ENCODE measurements at regions not wholly inside any gene's neighbourhood (a gene's known extent, or its start where the extent isn't known, plus 50 kb on each side); places are given as distances from the start of the nearest gene placed in this dataset.

DNA sequence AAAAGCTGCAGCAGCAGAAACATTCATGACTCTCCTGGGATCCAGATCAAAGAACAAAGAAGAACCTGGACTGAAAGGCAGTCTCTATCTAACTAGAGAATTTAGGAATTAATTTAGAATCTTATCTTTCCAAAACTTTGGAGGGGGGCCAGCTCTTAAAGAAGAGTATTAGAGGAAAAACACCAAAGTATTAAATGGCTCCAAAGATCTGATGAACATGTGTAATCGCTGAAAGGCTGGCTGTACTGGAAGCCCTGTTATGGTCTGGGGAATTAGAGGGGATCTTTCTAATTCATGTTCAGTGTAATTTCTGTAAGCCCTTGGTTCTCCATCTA is 316.8 kb downstream of the CWC27 start:
- TF ChIP-seq, protein P1, sequence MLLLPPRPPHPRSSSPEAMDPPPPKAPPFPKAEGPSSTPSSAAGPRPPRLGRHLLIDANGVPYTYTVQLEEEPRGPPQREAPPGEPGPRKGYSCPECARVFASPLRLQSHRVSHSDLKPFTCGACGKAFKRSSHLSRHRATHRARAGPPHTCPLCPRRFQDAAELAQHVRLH (tag by site-specific recombination; IDR thresholded peaks at IDR 0.05) = no peak
- TF ChIP-seq KLF16 (tag by site-specific recombination; IDR thresholded peaks at IDR 0.05) = no peak
- no peak for TF ChIP-seq KLF8 (tag by site-specific recombination; IDR thresholded peaks at IDR 0.05)
- no peak for TF ChIP-seq ZNF701 (tag by site-specific recombination; IDR thresholded peaks at IDR 0.05)
- TF ChIP-seq, protein P2, sequence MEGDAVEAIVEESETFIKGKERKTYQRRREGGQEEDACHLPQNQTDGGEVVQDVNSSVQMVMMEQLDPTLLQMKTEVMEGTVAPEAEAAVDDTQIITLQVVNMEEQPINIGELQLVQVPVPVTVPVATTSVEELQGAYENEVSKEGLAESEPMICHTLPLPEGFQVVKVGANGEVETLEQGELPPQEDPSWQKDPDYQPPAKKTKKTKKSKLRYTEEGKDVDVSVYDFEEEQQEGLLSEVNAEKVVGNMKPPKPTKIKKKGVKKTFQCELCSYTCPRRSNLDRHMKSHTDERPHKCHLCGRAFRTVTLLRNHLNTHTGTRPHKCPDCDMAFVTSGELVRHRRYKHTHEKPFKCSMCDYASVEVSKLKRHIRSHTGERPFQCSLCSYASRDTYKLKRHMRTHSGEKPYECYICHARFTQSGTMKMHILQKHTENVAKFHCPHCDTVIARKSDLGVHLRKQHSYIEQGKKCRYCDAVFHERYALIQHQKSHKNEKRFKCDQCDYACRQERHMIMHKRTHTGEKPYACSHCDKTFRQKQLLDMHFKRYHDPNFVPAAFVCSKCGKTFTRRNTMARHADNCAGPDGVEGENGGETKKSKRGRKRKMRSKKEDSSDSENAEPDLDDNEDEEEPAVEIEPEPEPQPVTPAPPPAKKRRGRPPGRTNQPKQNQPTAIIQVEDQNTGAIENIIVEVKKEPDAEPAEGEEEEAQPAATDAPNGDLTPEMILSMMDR (tag by site-specific recombination; IDR thresholded peaks at IDR 0.05) = no peak
- no peak for TF ChIP-seq ZNF571 (tag by site-specific recombination; IDR thresholded peaks at IDR 0.05)
- ChIA-PET POLR2A (no interaction called here), CTCF (interaction anchor here (0.6 to 1.5 kb wide), 4 partner anchors 10 to 395 kb away, joined by 3 to 7 read pairs (median 3); no protein-coding TSS in a partner anchor)

DNA sequence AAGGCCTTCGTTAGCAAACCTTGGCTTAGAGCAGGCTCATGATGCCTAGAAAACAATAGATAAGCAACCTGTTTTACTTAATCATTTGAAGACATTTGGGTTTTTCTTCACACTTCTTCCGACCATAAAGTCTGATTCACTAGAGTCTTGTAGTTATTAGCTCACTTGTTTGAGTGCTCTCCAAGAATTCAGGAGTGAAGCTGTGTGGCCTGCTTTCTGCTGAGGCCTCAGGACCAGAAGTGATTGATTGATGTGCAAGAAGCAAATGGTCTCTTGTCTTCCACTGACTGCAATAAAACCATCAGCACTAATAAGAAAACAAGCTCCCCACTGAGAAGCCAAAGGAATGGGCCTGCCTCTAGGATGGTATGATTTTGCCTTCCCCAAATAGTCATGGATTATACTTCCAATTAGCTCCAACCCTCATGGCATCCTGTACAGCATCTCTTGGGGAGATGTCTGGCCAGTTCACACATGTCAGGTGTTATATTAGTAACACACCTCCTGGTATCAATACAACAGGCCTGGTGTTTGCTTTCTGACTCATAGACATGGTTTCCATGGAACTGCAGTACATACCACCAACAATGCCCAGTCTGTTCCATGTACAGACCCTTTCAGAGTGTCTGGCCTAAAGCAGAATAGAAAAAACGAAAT is 317.6 kb downstream of the CWC27 start:
- no peaks in the 10 kb centered on the region for H3K9me3 ChIP-seq (ENCODE audit: control insufficient read depth, insufficient read depth, low read depth, low read length)
- H3K4me3 ChIP-seq (ENCODE audit: low read depth, low read length) = no peak overlapping the region
- TF ChIP-seq, protein P3, sequence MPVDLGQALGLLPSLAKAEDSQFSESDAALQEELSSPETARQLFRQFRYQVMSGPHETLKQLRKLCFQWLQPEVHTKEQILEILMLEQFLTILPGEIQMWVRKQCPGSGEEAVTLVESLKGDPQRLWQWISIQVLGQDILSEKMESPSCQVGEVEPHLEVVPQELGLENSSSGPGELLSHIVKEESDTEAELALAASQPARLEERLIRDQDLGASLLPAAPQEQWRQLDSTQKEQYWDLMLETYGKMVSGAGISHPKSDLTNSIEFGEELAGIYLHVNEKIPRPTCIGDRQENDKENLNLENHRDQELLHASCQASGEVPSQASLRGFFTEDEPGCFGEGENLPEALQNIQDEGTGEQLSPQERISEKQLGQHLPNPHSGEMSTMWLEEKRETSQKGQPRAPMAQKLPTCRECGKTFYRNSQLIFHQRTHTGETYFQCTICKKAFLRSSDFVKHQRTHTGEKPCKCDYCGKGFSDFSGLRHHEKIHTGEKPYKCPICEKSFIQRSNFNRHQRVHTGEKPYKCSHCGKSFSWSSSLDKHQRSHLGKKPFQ (tag by site-specific recombination; IDR thresholded peaks at IDR 0.05) = no peak
- no peak for TF ChIP-seq MYNN (tag by site-specific recombination; IDR thresholded peaks at IDR 0.05; ENCODE audit: borderline replicate concordance)
- no peak for TF ChIP-seq ZFP69B (tag by site-specific recombination; IDR thresholded peaks at IDR 0.05)
- TF ChIP-seq, protein P4, sequence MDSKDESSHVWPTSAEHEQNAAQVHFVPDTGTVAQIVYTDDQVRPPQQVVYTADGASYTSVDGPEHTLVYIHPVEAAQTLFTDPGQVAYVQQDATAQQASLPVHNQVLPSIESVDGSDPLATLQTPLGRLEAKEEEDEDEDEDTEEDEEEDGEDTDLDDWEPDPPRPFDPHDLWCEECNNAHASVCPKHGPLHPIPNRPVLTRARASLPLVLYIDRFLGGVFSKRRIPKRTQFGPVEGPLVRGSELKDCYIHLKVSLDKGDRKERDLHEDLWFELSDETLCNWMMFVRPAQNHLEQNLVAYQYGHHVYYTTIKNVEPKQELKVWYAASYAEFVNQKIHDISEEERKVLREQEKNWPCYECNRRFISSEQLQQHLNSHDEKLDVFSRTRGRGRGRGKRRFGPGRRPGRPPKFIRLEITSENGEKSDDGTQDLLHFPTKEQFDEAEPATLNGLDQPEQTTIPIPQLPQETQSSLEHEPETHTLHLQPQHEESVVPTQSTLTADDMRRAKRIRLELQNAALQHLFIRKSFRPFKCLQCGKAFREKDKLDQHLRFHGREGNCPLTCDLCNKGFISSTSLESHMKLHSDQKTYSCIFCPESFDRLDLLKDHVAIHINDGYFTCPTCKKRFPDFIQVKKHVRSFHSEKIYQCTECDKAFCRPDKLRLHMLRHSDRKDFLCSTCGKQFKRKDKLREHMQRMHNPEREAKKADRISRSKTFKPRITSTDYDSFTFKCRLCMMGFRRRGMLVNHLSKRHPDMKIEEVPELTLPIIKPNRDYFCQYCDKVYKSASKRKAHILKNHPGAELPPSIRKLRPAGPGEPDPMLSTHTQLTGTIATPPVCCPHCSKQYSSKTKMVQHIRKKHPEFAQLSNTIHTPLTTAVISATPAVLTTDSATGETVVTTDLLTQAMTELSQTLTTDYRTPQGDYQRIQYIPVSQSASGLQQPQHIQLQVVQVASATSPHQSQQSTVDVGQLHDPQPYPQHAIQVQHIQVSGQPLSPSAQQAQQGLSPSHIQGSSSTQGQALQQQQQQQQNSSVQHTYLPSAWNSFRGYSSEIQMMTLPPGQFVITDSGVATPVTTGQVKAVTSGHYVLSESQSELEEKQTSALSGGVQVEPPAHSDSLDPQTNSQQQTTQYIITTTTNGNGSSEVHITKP (tag by site-specific recombination; IDR thresholded peaks at IDR 0.05) = no peak
- TF ChIP-seq ZNF600 (tag by site-specific recombination; IDR thresholded peaks at IDR 0.05) = no peak
- TF ChIP-seq, protein P5, sequence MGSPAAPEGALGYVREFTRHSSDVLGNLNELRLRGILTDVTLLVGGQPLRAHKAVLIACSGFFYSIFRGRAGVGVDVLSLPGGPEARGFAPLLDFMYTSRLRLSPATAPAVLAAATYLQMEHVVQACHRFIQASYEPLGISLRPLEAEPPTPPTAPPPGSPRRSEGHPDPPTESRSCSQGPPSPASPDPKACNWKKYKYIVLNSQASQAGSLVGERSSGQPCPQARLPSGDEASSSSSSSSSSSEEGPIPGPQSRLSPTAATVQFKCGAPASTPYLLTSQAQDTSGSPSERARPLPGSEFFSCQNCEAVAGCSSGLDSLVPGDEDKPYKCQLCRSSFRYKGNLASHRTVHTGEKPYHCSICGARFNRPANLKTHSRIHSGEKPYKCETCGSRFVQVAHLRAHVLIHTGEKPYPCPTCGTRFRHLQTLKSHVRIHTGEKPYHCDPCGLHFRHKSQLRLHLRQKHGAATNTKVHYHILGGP (tag by site-specific recombination; IDR thresholded peaks at IDR 0.05) = 0 out of 2 replicates have a peak, but pooled peaks have one; percentile 21
- TF ChIP-seq, protein P6, sequence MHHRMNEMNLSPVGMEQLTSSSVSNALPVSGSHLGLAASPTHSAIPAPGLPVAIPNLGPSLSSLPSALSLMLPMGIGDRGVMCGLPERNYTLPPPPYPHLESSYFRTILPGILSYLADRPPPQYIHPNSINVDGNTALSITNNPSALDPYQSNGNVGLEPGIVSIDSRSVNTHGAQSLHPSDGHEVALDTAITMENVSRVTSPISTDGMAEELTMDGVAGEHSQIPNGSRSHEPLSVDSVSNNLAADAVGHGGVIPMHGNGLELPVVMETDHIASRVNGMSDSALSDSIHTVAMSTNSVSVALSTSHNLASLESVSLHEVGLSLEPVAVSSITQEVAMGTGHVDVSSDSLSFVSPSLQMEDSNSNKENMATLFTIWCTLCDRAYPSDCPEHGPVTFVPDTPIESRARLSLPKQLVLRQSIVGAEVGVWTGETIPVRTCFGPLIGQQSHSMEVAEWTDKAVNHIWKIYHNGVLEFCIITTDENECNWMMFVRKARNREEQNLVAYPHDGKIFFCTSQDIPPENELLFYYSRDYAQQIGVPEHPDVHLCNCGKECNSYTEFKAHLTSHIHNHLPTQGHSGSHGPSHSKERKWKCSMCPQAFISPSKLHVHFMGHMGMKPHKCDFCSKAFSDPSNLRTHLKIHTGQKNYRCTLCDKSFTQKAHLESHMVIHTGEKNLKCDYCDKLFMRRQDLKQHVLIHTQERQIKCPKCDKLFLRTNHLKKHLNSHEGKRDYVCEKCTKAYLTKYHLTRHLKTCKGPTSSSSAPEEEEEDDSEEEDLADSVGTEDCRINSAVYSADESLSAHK (tag by site-specific recombination; IDR thresholded peaks at IDR 0.05) = no peak
- no peak for TF ChIP-seq SCRT1 (tag by site-specific recombination; IDR thresholded peaks at IDR 0.05; ENCODE audit: borderline replicate concordance)
- no peak for TF ChIP-seq ZNF707 (tag by site-specific recombination; IDR thresholded peaks at IDR 0.05)
- CTCF ChIA-PET = interaction anchor here (0.5 to 1.5 kb wide), 3 partner anchors 8 to 452 kb away, joined by 3 to 7 read pairs (median 4); no protein-coding TSS in a partner anchor
- H3K27ac ChIP-seq (ENCODE audit: extremely low read depth, low read depth, low read length) = no peak overlapping the region
- POLR2A ChIA-PET = no interaction called here
- H3K36me3 ChIP-seq (ENCODE audit: control insufficient read depth in 2 of 2, insufficient read depth in 1 of 2, low read length in 2 of 2) = no peaks in the 10 kb centered on the region
- no peaks in the 10 kb centered on the region for H3K4me1 ChIP-seq (ENCODE audit: control insufficient read depth, insufficient read depth, low read length)

More for the DNA sequence above, 316.8 kb downstream of the CWC27 start:
- Histone ChIP-seq H3K36me3 (ENCODE audit: control insufficient read depth in 2 of 2, insufficient read depth in 1 of 2, low read length in 2 of 2) (no peaks in the 10 kb centered on the region), H3K4me3 (ENCODE audit: low read depth, low read length) (no peak overlapping the region), H3K27ac (ENCODE audit: extremely low read depth, low read depth, low read length) (no peak overlapping the region), H3K9me3 (ENCODE audit: control insufficient read depth, insufficient read depth, low read depth, low read length) (no peaks in the 10 kb centered on the region), H3K4me1 (ENCODE audit: control insufficient read depth, insufficient read depth, low read length) (no peaks in the 10 kb centered on the region)
